Smooth muscle cell (in vitro differentiated cells): ENCODE measurements at regions not wholly inside any gene's neighbourhood (a gene's known extent, or its start where the extent isn't known, plus 50 kb on each side); places are given as distances from the start of the nearest gene placed in this dataset.

Source experiments
- DNase-seq: peaks from one replicate; lab custom pipeline; 2025; ENCODE audit not compliant: unreplicated experiment; lab: John Stamatoyannopoulos, UW
- H2AFZ ChIP-seq: fragments of 200-600 bp; sonication (generic); 2 replicates; pipeline ENCODE4 v1.6.0; 2016; ENCODE audit warnings: antibody characterized with exemption, low read depth, mild to moderate bottlenecking
- H3F3A ChIP-seq: fragments of 200-600 bp; sonication (generic); 2 replicates; pipeline ENCODE4 v1.6.0; 2017; ENCODE audit warnings: antibody characterized with exemption, low read depth
- H3K27ac ChIP-seq: fragments of 200-600 bp; sonication (generic); 2 replicates; pipeline ENCODE4 v1.5.1; 2016; ENCODE audit warnings: low read depth, mild to moderate bottlenecking
- H3K27me3 ChIP-seq: fragments of 200-600 bp; sonication (generic); 2 replicates; pipeline ENCODE4 v1.6.1; 2016; ENCODE audit warnings: low read depth, mild to moderate bottlenecking
- H3K36me3 ChIP-seq: fragments of 200-600 bp; sonication (generic); 2 replicates; pipeline ENCODE4 v1.5.1; 2016; ENCODE audit warnings: low read depth
- H3K4me1 ChIP-seq: fragments of 200-600 bp; sonication (generic); 2 replicates; pipeline ENCODE4 v1.5.1; 2016; ENCODE audit warnings: low read depth
- H3K4me2 ChIP-seq: fragments of 200-600 bp; sonication (generic); 2 replicates; pipeline ENCODE4 v1.6.0; 2016; ENCODE audit warnings: mild to moderate bottlenecking
- H3K4me3 ChIP-seq: fragments of 200-600 bp; sonication (generic); 2 replicates; pipeline ENCODE4 v1.5.1; 2016; ENCODE audit warnings: mild to moderate bottlenecking
- H3K79me2 ChIP-seq: fragments of 200-600 bp; sonication (generic); 2 replicates; pipeline ENCODE4 v1.6.0; 2016; ENCODE audit warnings: low read depth, mild to moderate bottlenecking
- H3K9ac ChIP-seq: fragments of 200-600 bp; sonication (generic); 2 replicates; pipeline ENCODE4 v1.6.0; 2016; ENCODE audit warnings: low read depth
- H3K9me3 ChIP-seq: fragments of 200-600 bp; sonication (generic); replicated peaks from 2 replicates; pipeline ENCODE4 v1.5.1; 2016; ENCODE audit warnings: low read depth
- H4K20me1 ChIP-seq: fragments of 200-600 bp; sonication (generic); 2 replicates; pipeline ENCODE4 v1.6.0; 2016; ENCODE audit warnings: low read depth
- CTCF ChIP-seq: fragments of 200-600 bp; sonication (generic); IDR thresholded peaks from 2 replicates; pipeline ENCODE4 v1.5.1; 2017; ENCODE audit warnings: borderline replicate concordance, mild to moderate bottlenecking, antibody characterized with exemption; ENCODE audit not compliant: insufficient read depth, poor library complexity, severe bottlenecking
- WGBS: methylation state at CpG from one replicate; pipeline ENCODE4 v1.1.7; 2016; ENCODE audit warnings: low lambda C conversion rate; 5-methylcytosine and 5-hydroxymethylcytosine counted together

DNA sequence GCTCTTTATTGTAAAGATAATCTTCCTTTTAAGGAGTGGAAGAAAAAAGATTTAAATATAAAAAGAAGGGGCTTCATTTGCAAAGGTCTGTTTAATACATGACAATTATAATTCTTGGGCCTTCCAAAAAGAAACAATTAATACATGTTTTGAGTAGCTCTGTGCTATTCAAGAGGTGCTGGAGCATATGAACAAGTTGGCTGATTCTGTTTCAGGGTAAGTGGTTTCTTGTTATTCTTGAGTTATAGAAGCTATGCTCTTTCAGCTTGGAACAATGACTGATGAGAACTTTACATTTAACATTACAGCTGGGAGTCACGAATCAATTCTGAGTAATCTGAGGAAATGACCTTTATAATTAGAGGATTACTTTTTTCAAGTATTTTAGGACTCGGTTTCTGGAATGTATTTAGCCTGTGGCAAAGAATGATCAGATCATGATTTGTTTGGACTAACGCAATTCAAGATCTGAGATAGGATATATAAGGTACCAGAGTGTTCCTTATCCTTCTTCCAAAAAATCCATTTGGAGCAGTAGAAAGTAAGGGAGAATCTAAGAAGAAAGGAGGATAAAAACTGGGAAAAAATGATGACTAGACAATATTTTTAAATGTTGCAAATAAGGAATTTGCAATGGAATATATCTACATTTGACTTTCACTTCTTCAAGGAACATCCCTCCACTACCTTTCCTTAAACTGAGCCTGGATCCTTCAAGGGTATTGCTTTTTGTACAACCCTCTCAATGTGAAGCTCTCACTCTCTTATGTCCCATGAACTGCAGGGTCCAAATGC, 77.1 kb upstream of the KCTD3 start:
- WGBS: 77% methylated on average over 3 of the region's 3 CpGs
- Histone ChIP-seq H3K9ac (no peak overlapping the region), H2AFZ (no peak overlapping the region), H4K20me1 (no peaks in the 10 kb centered on the region), H3K27me3 (no peaks in the 10 kb centered on the region), H3K79me2 (no peaks in the 10 kb centered on the region), H3K4me3 (no peak overlapping the region), H3K36me3 (no peaks in the 10 kb centered on the region), H3F3A (no peaks in the 10 kb centered on the region), H3K27ac (no peak overlapping the region), H3K4me2 (no peak overlapping the region), H3K4me1 (no peaks in the 10 kb centered on the region), H3K9me3 (no peaks in the 10 kb centered on the region)
- no peak for TF ChIP-seq CTCF
- no peak for DNase-seq

GRCh38 chr1:215497528-215497927, 69.6 kb upstream of the KCTD3 start:
- no peak for DNase-seq
- Histone ChIP-seq H3K79me2 (no peaks in the 10 kb centered on the region), H3F3A (no peaks in the 10 kb centered on the region), H3K27ac (no peak overlapping the region), H3K9ac (no peak overlapping the region), H3K36me3 (no peaks in the 10 kb centered on the region), H2AFZ (no peak overlapping the region), H3K4me2 (no peak overlapping the region), H3K27me3 (no peaks in the 10 kb centered on the region), H4K20me1 (no peaks in the 10 kb centered on the region), H3K4me1 (no peaks in the 10 kb centered on the region), H3K4me3 (no peak overlapping the region), H3K9me3 (no peaks in the 10 kb centered on the region)
- WGBS: 94% methylated on average over 7 of the region's 7 CpGs
- TF ChIP-seq CTCF: no peak

DNA sequence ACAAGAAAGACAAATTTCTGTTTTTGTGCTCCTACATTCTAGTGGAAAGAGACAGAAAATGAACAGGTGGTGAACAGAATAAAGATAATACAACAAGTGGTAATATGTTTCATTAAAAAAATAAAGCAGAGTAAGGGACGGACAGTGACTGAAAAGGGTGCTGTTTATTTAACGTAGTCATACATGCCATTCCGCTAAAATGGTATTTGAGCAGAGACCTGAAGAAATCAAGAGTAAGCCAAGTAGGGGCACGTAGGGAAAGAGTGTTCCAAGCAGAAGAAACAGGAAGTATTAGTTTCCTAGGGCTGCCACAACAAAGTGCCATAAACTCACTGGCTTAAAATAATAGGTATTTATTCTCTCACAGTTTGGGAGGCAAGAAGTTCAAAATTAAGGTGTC, 65.6 kb upstream of the KCTD3 start:
- H3K4me3 ChIP-seq: no peak overlapping the region
- no peaks in the 10 kb centered on the region for H3F3A ChIP-seq
- H3K9ac ChIP-seq: no peak overlapping the region
- no peak for TF ChIP-seq CTCF
- H3K9me3 ChIP-seq: no peaks in the 10 kb centered on the region
- H3K79me2 ChIP-seq: no peaks in the 10 kb centered on the region
- H3K36me3 ChIP-seq: no peaks in the 10 kb centered on the region
- H4K20me1 ChIP-seq: no peaks in the 10 kb centered on the region
- no peaks in the 10 kb centered on the region for H3K4me1 ChIP-seq
- H3K27me3 ChIP-seq: no peaks in the 10 kb centered on the region
- no peak for DNase-seq
- H3K27ac ChIP-seq: no peak overlapping the region
- no peak overlapping the region for H2AFZ ChIP-seq
- 89% methylated on average over 4 of the region's 4 CpGs for WGBS
- H3K4me2 ChIP-seq: no peak overlapping the region

- H3K27ac ChIP-seq: no peak overlapping the region
Measured at GRCh38 chr1:215502081-215502480, 65.0 kb upstream of the KCTD3 start.

More at GRCh38 chr1:215502081-215502480, 65.0 kb upstream of the KCTD3 start:
- H3K9ac ChIP-seq: no peak overlapping the region
- H3K9me3 ChIP-seq: no peaks in the 10 kb centered on the region
- no peak for DNase-seq
- 100% methylated on average over 1 of the region's 1 CpG for WGBS
- no peaks in the 10 kb centered on the region for H3K27me3 ChIP-seq
- no peaks in the 10 kb centered on the region for H3F3A ChIP-seq
- no peak for TF ChIP-seq CTCF
- no peak overlapping the region for H2AFZ ChIP-seq
- no peaks in the 10 kb centered on the region for H3K36me3 ChIP-seq
- H3K79me2 ChIP-seq: no peaks in the 10 kb centered on the region
- no peak overlapping the region for H3K4me2 ChIP-seq
- H4K20me1 ChIP-seq: no peaks in the 10 kb centered on the region
- H3K4me3 ChIP-seq: no peak overlapping the region
- H3K4me1 ChIP-seq: no peaks in the 10 kb centered on the region
